ENCODE measurements at regions not wholly inside any gene's neighbourhood (a gene's known extent, or its start where the extent isn't known, plus 50 kb on each side); places are given as distances from the start of the nearest gene placed in this dataset.

DNA sequence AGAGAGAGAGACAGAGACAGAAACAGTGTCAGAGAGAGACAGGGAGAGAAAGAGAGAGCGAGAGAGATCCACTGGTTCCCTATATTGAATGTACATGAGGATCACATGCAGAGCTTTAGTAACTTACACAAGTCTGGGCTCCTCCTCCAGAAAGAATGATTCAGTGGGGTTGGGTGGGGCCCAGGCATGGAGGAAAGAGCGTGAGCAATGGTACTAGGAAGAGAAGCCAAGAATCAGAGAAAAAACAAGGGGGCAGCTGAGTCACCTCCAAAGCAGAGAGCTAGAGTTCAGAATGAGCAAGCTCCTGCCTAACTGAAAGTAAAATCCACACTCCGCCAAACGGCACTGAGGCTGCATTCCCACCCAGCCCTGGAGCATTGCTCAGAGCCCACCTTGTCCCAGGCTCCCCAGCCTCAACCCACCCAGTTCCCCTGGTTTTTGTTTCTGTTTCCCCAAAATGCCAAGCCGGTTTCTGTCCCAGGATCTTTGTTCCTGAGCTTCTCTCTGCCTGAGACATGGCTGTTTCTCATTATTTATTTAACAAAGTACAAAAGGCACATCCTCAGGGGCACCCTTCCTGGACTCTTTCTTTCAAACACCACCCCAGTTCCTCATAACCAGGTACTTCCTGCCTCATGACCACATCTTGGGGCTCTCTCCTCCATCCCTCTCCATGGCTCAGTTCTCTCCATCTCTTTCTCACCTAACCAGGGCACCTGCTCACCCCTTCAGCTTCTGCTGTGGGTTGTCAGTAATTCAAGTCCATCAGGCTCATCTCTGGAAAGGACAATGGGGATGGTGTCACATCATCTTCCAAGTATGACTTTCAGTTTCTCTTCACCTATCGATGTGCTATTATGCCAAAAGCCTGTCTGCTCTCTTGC, 670.3 kb upstream of the TBX3 start (continued):
- TF ChIP-seq, protein P1, sequence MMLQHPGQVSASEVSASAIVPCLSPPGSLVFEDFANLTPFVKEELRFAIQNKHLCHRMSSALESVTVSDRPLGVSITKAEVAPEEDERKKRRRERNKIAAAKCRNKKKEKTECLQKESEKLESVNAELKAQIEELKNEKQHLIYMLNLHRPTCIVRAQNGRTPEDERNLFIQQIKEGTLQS (IDR thresholded peaks at IDR 0.05): no peak
- TF ChIP-seq, protein P2, sequence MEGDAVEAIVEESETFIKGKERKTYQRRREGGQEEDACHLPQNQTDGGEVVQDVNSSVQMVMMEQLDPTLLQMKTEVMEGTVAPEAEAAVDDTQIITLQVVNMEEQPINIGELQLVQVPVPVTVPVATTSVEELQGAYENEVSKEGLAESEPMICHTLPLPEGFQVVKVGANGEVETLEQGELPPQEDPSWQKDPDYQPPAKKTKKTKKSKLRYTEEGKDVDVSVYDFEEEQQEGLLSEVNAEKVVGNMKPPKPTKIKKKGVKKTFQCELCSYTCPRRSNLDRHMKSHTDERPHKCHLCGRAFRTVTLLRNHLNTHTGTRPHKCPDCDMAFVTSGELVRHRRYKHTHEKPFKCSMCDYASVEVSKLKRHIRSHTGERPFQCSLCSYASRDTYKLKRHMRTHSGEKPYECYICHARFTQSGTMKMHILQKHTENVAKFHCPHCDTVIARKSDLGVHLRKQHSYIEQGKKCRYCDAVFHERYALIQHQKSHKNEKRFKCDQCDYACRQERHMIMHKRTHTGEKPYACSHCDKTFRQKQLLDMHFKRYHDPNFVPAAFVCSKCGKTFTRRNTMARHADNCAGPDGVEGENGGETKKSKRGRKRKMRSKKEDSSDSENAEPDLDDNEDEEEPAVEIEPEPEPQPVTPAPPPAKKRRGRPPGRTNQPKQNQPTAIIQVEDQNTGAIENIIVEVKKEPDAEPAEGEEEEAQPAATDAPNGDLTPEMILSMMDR (IDR thresholded peaks at IDR 0.05 in 2 of 3, conservative IDR thresholded peaks at IDR 0.05 in 1 of 3; ENCODE audit: borderline replicate concordance in 1 of 3, insufficient read depth in 1 of 3, low read depth in 2 of 3, low read length in 2 of 3): no peak
- TF ChIP-seq, protein P3, sequence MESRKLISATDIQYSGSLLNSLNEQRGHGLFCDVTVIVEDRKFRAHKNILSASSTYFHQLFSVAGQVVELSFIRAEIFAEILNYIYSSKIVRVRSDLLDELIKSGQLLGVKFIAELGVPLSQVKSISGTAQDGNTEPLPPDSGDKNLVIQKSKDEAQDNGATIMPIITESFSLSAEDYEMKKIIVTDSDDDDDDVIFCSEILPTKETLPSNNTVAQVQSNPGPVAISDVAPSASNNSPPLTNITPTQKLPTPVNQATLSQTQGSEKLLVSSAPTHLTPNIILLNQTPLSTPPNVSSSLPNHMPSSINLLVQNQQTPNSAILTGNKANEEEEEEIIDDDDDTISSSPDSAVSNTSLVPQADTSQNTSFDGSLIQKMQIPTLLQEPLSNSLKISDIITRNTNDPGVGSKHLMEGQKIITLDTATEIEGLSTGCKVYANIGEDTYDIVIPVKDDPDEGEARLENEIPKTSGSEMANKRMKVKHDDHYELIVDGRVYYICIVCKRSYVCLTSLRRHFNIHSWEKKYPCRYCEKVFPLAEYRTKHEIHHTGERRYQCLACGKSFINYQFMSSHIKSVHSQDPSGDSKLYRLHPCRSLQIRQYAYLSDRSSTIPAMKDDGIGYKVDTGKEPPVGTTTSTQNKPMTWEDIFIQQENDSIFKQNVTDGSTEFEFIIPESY (IDR thresholded peaks at IDR 0.05; ENCODE audit: extremely low read depth, insufficient replicate concordance, low read length): no peak
- TF ChIP-seq FOSL1 (IDR thresholded peaks at IDR 0.05; ENCODE audit: low read depth) (peak; percentile 55), CEBPB (IDR thresholded peaks at IDR 0.05; ENCODE audit: low read depth) (no peak), EGR1 (IDR thresholded peaks at IDR 0.05; ENCODE audit: low read depth) (no peak)

DNA sequence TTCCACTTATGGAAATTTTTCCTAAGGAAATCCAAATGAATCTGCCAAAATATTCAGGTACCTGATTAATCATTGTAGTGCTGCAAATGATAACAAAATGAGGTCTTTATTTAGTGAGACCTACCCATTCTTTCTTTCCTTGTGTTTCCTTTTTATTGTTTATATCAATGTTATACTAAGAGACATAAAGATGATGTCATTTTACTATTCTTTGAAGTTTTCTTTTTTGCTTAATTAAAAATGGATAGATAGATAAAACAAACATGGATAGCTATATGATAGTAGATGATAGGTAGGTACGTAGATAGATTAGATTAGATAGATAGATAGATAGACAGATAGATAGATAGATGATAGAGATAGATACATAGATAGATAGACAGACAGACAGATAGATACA, 669.5 kb upstream of the TBX3 start:
- Histone ChIP-seq H2AFZ (ENCODE audit: low read depth, low read length, poor library complexity, severe bottlenecking) (peak overlapping the region; percentile 86), H3K9me3 (ENCODE audit: control insufficient read depth in 1 of 2, insufficient read depth in 1 of 2, low read depth in 1 of 2, low read length in 2 of 2) (no peaks in the 10 kb centered on the region), H3K27me3 (ENCODE audit: insufficient read depth, low read length) (no peaks in the 10 kb centered on the region), H4K20me1 (ENCODE audit: insufficient read depth) (no peaks in the 10 kb centered on the region), H3K4me2 (ENCODE audit: low read length) (peak overlapping the region; percentile 67; the same call in 1 of the 2 replicates), H3K9ac (ENCODE audit: low read length) (no peak overlapping the region), H3K36me3 (ENCODE audit: control insufficient read depth in 1 of 2, insufficient read depth in 2 of 2, low read length in 2 of 2) (no peaks in the 10 kb centered on the region), H3K79me2 (ENCODE audit: insufficient read depth, low read length) (no peaks in the 10 kb centered on the region), H3K4me1 (ENCODE audit: control insufficient read depth in 1 of 2, insufficient read depth in 2 of 2, low read length in 2 of 2) (peaks cover 0 to 15% of the 10 kb centered on the region in 2 experiments; a peak in 2 of 4 replicates), H3K27ac (ENCODE audit: low read depth, low read length) (no peak overlapping the region), H3K9me2 (ENCODE audit: insufficient read depth) (no peaks in the 10 kb centered on the region), H3K4me3 (replicated peaks in 1 of 2; ENCODE audit: low read depth in 1 of 2, low read length in 2 of 2) (no peak overlapping the region)
- DNase-seq (ENCODE audit: low read depth, low spot score) (no peak), ATAC-seq (no peak)
- TF ChIP-seq POLR2A (IDR thresholded peaks at IDR 0.05; ENCODE audit: borderline replicate concordance, extremely low read depth, insufficient read depth, insufficient read length) (no peak), POLR2AphosphoS5 (IDR thresholded peaks at IDR 0.05; ENCODE audit: low read depth, low read length) (no peak), SIN3A (IDR thresholded peaks at IDR 0.05; ENCODE audit: low read depth) (no peak), JUND (IDR thresholded peaks at IDR 0.05) (no peak), EGR1 (IDR thresholded peaks at IDR 0.05; ENCODE audit: low read depth) (no peak), SRF (IDR thresholded peaks at IDR 0.05; ENCODE audit: low read depth) (no peak), ZNF274 (IDR thresholded peaks at IDR 0.05; ENCODE audit: low read depth, low read length) (no peak), CBX3 (IDR thresholded peaks at IDR 0.05; ENCODE audit: low read depth) (no peak), CEBPB (IDR thresholded peaks at IDR 0.05; ENCODE audit: low read depth) (no peak)
- TF ChIP-seq, protein P3 (IDR thresholded peaks at IDR 0.05; ENCODE audit: extremely low read depth, insufficient replicate concordance, low read length): no peak
- TF ChIP-seq, protein P2 (IDR thresholded peaks at IDR 0.05 in 2 of 3, conservative IDR thresholded peaks at IDR 0.05 in 1 of 3; ENCODE audit: borderline replicate concordance in 1 of 3, insufficient read depth in 1 of 3, low read depth in 2 of 3, low read length in 2 of 3): no peak
- POLR2A ChIA-PET: no interaction called here
- BruUV-seq (replicated peaks): no TSS peak
- CTCF ChIA-PET: no interaction called here
- RAD21 ChIA-PET (ENCODE audit: low non-redundant PET in 1 of 2, low total read pairs in 2 of 2, uncharacterized antibody in 2 of 2, unreplicated experiment in 2 of 2): no interaction called here
- intact Hi-C loops (cut with micrococcal nuclease): no loop called here

Measured in HCT116 (cell line).